OCI-LY3 (cell line): ENCODE measurements at regions not wholly inside any gene's neighbourhood (a gene's known extent, or its start where the extent isn't known, plus 50 kb on each side); places are given as distances from the start of the nearest gene placed in this dataset.

ENCODE experiments used
- H2AFZ ChIP-seq: fragments of 200-600, 300-600 bp; shearing (Covaris generic); 2 replicates; pipeline ENCODE4 v1.6.0; 2014; ENCODE audit warnings: antibody characterized with exemption, low read depth, low read length
- H3K27ac ChIP-seq: fragments of 200-600, 300-600 bp; sonication (generic); 2 replicates; pipeline ENCODE4 v1.5.1; 2014; ENCODE audit warnings: mild to moderate bottlenecking, low read length, moderate library complexity, mixed read lengths
- H3K27me3 ChIP-seq: fragments of 200-600, 300-600 bp; sonication (generic); 2 replicates; pipeline ENCODE4 v1.6.1; 2014; ENCODE audit warnings: low read depth, low read length, mixed read lengths
- H3K36me3 ChIP-seq: fragments of 200-600, 300-600 bp; sonication (generic); replicated peaks from 2 replicates; pipeline ENCODE3; 2014; ENCODE audit warnings: low read depth, low read length, mixed read lengths
- H3K4me1 ChIP-seq: fragments of 300-600, 200-600 bp; sonication (generic); 2 replicates; pipeline ENCODE4 v1.6.1; 2014; ENCODE audit warnings: low read length, mixed read lengths
- H3K4me2 ChIP-seq: fragments of 200-600, 300-600 bp; sonication (generic); 2 replicates; pipeline ENCODE4 v1.6.1; 2014; ENCODE audit warnings: low read length, mixed read lengths
- H3K4me3 ChIP-seq: fragments of 300-600, 200-600 bp; sonication (generic); 2 replicates; pipeline ENCODE4 v1.5.1; 2014; ENCODE audit warnings: antibody characterized with exemption, mild to moderate bottlenecking, low read length, moderate library complexity
- H3K79me2 ChIP-seq: fragments of 300-600, 200-600 bp; shearing (Covaris generic); 2 replicates; pipeline ENCODE4 v1.6.1; 2014; ENCODE audit warnings: mild to moderate bottlenecking, low read length, mixed read lengths
- H3K9ac ChIP-seq: fragments of 300-600, 200-600 bp; shearing (Covaris generic); 2 replicates; pipeline ENCODE4 v1.6.0; 2014; ENCODE audit warnings: mild to moderate bottlenecking, low read length, moderate library complexity
- H3K9me3 ChIP-seq: fragments of 200-600, 300-600 bp; shearing (Covaris generic); 2 replicates; pipeline ENCODE4 v1.6.1; 2014; ENCODE audit warnings: low read length, mixed read lengths; ENCODE audit not compliant: insufficient read depth
- H4K20me1 ChIP-seq: fragments of 200-600, 300-600 bp; sonication (generic); 2 replicates; pipeline ENCODE4 v1.6.1; 2016; ENCODE audit warnings: low read length, mixed read lengths; ENCODE audit not compliant: insufficient read depth
- EZH2phosphoT487 ChIP-seq: fragments of 200-600 bp; shearing (Covaris generic); IDR thresholded peaks from 2 replicates; pipeline ENCODE4 v1.6.1; 2018; ENCODE audit warnings: antibody characterized with exemption, mixed run types, low read depth
- TF ChIP-seq, protein P1 (sequence below): fragments of 200-600, 300-600 bp; sonication (generic); IDR thresholded peaks from 2 replicates; pipeline ENCODE4 v1.5.1; 2014; ENCODE audit warnings: antibody characterized with exemption, low read length, low read depth

DNA sequence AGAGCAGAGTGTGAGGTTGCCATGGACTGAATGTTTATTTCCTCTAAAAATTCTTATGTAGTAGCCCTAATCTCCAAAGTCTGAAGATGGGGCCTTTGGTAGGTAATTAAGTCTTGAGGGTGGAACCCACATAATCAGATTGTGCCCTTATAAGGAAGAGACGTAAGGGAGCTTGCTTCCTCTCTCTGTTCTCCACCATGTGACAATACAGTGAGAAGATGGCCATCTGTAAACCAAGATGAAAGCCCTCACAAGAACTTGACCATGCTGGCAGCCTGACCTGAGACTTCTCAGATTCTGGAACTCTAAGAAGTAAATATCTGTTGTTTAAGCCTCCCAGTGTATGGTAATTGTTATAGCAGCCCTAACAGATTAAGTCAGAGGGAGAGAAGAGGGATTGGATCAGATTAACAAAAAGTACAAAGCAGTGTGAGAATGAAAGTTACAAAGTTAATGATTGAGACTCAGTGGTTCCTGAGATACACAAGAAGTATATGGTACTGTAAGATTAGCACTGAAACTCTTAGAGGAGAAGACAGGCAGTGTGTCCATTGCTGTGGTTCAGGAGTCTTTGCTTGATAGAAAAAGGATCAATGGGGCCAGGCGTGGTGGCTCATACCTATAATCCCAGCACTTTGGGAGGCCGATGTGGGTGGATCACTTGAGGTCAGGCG, 82.5 kb upstream of the GC start:
- TF ChIP-seq, protein P1, sequence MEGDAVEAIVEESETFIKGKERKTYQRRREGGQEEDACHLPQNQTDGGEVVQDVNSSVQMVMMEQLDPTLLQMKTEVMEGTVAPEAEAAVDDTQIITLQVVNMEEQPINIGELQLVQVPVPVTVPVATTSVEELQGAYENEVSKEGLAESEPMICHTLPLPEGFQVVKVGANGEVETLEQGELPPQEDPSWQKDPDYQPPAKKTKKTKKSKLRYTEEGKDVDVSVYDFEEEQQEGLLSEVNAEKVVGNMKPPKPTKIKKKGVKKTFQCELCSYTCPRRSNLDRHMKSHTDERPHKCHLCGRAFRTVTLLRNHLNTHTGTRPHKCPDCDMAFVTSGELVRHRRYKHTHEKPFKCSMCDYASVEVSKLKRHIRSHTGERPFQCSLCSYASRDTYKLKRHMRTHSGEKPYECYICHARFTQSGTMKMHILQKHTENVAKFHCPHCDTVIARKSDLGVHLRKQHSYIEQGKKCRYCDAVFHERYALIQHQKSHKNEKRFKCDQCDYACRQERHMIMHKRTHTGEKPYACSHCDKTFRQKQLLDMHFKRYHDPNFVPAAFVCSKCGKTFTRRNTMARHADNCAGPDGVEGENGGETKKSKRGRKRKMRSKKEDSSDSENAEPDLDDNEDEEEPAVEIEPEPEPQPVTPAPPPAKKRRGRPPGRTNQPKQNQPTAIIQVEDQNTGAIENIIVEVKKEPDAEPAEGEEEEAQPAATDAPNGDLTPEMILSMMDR = no peak
- no peak for TF ChIP-seq EZH2phosphoT487
- Histone ChIP-seq H3K36me3 (peaks cover 3% of the 10 kb centered on the region), H2AFZ (no peak overlapping the region), H3K9me3 (peaks cover 18% of the 10 kb centered on the region; the same call in 1 of the 2 replicates), H3K27me3 (no peaks in the 10 kb centered on the region), H4K20me1 (no peaks in the 10 kb centered on the region), H3K9ac (no peak overlapping the region), H3K4me1 (no peaks in the 10 kb centered on the region), H3K79me2 (no peaks in the 10 kb centered on the region), H3K4me3 (no peak overlapping the region), H3K27ac (no peak overlapping the region), H3K4me2 (no peak overlapping the region)

- no peak overlapping the region; the same call in 1 of the 2 replicates for H2AFZ ChIP-seq
- no peaks in the 10 kb centered on the region for H3K4me1 ChIP-seq
- H3K9ac ChIP-seq = no peak overlapping the region
- H3K27me3 ChIP-seq = no peaks in the 10 kb centered on the region
- TF ChIP-seq, protein P1 = no peak
- TF ChIP-seq EZH2phosphoT487 = no peak
- no peak overlapping the region for H3K4me3 ChIP-seq
- H3K36me3 ChIP-seq = peaks cover 3% of the 10 kb centered on the region
- no peaks in the 10 kb centered on the region for H4K20me1 ChIP-seq
- peaks cover 11% of the 10 kb centered on the region; the same call in 1 of the 2 replicates for H3K9me3 ChIP-seq
- H3K4me2 ChIP-seq = no peak overlapping the region
- H3K79me2 ChIP-seq = no peaks in the 10 kb centered on the region
- no peak overlapping the region for H3K27ac ChIP-seq
These were observed 83.7 kb upstream of the GC start for GRCh38 chr4:71867598-71867997.

GRCh38 chr4:71870456-71870855, 86.6 kb upstream of the GC start:
- H3K27ac ChIP-seq = no peak overlapping the region
- H3K9me3 ChIP-seq = peaks cover 6% of the 10 kb centered on the region; the same call in 1 of the 2 replicates
- TF ChIP-seq EZH2phosphoT487 = no peak
- TF ChIP-seq, protein P1 = no peak
- H3K27me3 ChIP-seq = no peaks in the 10 kb centered on the region
- no peak overlapping the region for H3K4me3 ChIP-seq
- no peaks in the 10 kb centered on the region for H3K79me2 ChIP-seq
- H3K4me2 ChIP-seq = no peak overlapping the region
- no peak overlapping the region for H3K9ac ChIP-seq
- H3K4me1 ChIP-seq = no peaks in the 10 kb centered on the region
- H4K20me1 ChIP-seq = no peaks in the 10 kb centered on the region
- H3K36me3 ChIP-seq = peaks cover 3% of the 10 kb centered on the region
- no peak overlapping the region for H2AFZ ChIP-seq

DNA sequence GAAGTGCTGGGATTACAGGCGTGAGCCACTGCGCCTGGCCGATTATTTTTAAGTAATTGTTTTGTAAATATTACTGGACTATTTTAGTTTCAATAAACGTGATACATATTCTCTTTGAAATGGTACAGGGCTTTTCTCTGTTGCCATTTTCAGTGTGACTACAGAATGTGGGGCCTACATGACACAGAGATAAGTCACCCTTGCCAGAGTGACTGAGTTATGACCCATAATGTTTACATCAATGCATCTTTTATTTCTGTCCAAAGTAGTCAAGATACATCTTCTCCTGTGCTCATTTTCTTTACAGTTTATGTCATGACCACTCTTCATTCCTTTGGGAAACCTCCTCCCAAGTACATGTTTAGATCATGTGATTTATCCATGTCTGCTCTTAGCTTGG, 88.3 kb upstream of the GC start:
- Histone ChIP-seq H3K9me3 (peaks cover 6% of the 10 kb centered on the region; the same call in 1 of the 2 replicates), H3K27me3 (no peaks in the 10 kb centered on the region), H3K36me3 (no peaks in the 10 kb centered on the region), H3K4me3 (no peak overlapping the region), H2AFZ (no peak overlapping the region), H3K4me1 (peaks cover 5% of the 10 kb centered on the region; the same call in 1 of the 2 replicates), H3K9ac (no peak overlapping the region), H3K4me2 (no peak overlapping the region), H3K79me2 (no peaks in the 10 kb centered on the region), H3K27ac (no peak overlapping the region), H4K20me1 (no peaks in the 10 kb centered on the region)
- TF ChIP-seq EZH2phosphoT487 = no peak
- TF ChIP-seq, protein P1 = no peak
